ENCODE measurements at regions not wholly inside any gene's neighbourhood (a gene's known extent, or its start where the extent isn't known, plus 50 kb on each side); places are given as distances from the start of the nearest gene placed in this dataset.
"Not testable (repeated sequence)": the region's sequence is repeated elsewhere in the genome, so short reads cannot be mapped to it uniquely, and the experiment has no call there.

DNA sequence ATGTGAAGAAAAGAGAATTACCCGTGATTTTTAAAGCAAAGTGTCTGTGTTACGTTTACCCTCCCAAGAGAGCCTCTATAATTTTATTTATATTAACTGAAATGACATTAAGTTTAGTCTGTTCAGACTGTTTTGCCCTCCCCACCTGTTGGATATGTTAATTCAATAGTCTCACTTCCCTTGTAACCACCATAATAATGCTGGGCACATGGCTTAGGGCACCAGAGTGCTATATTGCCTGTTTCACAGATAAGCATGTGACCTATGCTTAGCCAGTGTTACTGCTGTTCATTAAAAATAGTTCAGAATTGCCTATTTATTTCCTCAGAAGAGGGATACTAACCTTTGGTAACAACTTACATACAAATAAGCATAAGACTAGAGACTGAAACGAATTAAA, 446.2 kb downstream of the FAT4 start:
- no peak for DNase-seq

DNA sequence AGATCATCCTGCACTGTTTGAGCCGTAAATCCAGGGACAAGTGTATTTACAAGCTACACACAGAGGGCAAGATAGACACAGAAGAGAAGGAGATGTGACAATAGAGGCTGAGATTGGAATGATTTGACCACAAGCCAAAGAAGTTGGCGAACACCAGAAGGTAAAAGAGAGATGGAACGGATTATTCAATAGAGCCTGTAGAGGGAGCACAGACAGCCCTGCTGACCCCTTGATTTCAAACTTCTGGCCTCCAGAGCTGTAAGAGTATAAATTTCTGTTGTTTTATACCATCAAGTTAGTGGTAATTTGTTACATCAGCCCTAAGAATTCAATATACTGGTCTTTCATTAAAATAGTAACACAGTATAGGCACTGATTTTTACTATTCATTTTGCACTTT, 447.8 kb downstream of the FAT4 start:
- no peak for DNase-seq

DNA sequence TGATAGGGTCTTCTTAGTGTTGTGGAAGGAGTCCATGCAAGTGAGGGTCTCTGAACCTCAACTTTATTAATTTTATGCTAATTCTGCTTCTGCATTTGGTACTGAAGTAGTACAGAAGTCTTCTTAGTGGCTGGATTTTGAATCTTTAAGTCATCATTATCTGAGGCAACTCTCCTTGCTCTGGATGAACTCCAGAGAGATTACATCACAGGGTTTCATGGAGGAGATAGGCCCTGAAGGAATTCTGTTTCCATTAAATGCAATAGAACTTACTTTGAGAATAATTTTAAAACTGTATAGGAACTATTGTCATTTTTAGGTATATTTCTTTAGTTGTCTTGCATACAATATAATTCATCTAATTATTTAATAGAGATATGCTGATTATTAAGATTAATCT, 451.2 kb downstream of the FAT4 start:
- no peak for DNase-seq

DNA sequence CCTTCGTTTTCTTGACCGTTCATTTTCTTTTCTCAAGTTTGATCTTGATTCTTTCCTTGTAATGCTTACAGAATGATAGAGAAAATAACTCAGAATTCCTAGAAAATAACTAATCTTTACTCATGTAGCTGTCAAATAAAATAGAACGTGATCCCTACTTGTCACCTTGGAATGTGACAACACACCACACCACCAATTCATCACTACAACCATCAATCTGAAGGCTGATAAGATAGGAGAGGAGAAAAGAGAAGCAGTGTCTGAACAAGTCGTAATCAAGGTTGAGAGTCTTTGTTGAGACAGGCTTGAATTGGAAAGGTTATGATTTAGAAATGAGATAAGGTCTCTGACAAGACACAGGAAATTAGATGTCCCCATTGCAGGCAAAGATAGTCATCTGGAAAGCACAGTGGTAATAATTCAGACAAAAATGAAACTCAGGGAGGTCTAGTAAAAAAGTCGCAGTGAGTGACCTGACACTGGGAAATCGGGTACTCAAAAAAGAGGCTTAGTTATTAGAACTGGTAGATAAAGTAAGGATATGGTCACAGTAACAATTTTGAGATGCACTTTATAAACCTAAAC, 456.2 kb downstream of the FAT4 start:
- no peak for DNase-seq

DNA sequence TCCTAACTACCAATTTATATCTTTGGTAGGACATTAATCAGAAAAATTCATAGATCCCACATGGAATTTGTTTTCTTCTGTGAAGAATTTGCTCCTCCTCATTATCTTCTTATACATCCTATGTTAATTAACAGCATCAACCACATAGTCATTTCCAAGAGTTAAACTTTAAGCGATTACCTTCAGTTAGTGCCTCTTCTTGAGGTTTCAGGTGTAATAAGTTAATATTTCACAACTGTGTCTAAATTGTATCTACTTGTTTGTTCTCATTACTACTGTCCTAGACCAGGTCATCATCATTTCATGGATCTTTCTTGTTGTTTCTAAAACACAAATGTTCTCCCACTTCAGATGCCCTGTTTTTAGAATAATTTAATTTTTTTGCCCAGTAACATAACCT, 457.9 kb downstream of the FAT4 start:
- DNase-seq, result no peak

DNA sequence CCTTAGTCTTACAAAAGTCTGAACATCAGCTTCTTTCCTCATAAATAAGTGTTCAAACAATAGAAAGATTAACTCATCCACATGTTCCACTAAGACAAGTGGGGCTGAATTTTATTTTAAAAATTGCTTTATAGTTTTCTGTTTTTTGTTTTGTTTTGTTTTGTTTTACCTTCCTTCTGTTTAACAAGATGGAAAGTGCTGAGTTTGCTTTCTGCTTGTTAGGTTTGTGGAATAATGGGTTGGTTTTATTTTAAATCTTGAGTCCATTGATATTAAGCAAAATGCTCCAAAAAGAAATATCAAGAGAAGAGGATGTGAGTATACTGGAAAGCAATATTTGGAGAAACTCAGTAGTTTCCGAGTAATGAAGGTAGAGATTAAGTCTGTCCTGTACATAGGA, 458.7 kb downstream of the FAT4 start:
- no peak for DNase-seq

DNA sequence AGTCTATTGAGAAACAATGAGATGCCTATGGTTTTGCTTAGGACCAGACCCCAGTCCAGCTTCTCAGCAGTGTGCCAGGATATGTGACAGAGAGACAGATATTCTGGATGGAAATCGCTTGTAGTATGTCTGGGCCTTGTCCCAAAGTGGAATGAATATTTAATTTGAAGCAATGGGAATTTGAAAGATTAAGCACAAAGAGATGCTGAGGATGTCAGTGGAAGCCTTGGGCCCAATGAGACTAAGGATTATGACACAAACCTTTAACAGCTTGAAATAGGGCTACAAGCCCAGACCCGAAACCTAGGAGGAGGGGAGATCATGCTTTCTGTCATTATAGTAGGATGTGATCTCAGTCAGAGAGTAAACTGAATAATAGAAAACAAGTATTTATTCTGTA, 459.2 kb downstream of the FAT4 start:
- DNase-seq, result no peak

DNA sequence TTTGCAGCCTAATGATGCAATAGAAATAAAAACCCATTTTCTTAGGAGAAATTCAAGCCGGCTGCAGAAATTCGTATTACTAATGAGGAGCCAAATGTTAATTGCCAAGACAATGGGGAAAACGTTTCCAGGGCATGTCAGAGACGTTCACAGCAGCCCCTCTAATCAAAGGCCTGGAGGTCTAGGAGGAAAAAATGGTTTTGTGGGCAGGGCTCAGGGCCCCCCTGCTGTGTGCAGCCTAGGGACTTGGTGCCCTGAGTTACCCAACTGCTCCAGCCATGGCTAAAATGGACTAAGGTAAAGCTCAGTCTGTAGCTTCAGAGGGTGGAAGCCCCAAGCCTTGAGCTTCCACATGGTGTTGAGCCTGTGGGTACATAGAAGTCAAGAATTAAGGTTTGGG, 461.4 kb downstream of the FAT4 start:
- DNase-seq, result no peak

DNA sequence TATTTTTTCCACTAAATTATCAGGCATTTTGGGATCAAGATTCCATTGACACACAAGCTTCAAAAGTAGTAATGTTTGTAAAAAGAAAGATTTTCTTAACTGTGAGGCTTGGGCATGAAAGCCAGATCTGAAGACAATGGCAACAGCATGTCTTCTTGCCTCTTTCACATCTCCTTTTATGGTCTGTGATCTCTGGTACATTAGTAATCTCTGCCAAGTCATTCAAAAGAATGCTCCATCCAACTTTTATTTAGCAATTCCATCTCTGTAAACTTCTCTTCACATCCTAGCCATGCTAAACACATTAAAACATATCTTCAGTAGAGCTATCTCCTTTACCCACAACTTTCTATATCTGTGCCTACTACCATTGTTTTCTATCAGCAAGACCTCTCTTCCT, 465.4 kb downstream of the FAT4 start:
- no peak for DNase-seq

DNA sequence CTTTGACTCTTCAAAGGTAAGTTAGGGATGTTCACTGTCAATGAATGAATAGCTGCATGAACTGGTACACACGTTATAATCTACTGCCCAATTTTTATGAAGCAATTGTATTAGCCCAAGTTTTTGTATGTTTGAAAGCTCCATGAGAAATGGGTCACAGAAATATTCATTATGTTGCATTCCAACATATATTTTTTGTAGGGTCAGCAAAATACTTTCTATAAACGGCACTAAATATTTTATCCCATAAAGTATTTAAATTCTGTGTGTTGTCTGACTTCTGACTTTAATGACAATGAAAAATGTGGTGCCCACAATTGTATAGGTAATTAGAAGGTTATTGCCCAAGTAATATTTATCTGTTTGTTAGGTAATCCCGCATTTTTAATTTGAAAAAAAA, 466.0 kb downstream of the FAT4 start:
- DNase-seq, result no peak

DNA sequence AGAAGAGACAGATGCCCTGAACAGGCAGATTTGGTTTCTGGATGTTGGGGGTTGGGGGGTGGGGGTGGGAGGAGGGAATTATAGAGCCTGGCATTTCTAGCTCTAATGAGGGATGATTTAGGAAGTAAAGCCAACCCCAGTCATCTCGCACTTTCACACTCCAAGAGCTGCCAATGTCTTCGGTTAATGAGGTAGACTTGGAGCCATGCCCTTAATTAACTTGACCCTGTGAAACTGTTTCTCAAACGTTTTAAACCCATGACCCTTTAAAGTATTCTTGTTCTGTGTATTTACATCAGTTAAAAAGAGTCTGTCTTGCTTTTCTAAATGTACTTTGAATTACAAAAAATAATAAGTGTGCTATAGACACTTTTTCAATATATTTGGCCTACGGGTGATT, 466.9 kb downstream of the FAT4 start:
- no peak for DNase-seq

DNA sequence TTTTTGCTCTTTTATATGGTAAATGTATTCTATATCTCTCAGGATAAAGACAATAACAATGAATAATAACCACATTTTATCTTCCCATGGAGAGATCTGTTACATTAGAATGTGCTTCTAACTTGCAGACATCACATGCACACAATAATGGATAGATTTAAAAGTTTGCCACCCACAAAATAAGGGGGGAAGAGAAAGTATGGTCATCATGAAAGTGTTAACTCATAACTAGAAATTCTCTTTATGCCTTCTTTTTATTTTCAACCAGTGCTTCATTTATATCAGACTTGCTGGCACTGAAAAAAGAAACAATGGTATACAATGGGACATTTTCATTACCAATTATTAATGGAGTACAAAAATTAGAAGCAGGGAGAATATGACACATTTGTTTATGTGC, 470.0 kb downstream of the FAT4 start:
- DNase-seq, result no peak

DNA sequence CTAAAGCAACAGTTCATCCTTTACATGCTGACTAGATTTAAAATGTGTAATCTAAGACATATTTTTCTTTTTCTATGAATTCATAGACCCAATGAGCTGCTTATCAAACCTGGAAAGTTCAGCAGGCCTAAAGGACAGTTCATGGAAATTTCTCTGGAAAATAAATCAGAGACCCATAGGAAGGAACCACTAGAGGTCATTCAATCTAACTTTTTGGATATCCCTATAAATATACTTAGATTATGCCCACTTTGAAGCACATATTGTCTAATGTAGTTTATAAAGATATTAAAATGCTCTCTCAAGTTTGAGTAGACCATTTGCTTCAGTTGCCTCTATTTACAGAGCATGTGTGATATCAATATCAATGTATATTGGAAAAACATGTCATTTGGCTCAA, 473.0 kb downstream of the FAT4 start:
- DNase-seq, result no peak

DNA sequence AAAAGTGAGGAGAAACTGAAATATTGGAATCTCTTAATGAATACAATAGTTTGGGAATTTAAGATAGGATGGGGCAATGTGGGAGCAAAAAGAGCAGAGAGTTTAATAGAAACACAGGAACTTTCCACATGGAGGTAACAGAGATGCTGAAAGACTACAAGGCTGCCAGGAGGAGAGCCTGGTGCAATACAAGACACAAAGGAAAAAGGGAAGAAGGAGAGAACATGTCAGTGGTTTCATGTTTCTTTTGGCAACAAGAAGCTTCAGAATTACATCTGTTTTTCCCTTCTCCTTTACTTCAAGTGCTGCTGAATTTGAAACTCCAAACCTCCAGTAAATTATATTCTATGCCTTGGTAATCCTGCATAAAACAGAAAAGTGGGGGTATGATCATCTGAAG, 474.3 kb downstream of the FAT4 start:
- no peak for DNase-seq

DNA sequence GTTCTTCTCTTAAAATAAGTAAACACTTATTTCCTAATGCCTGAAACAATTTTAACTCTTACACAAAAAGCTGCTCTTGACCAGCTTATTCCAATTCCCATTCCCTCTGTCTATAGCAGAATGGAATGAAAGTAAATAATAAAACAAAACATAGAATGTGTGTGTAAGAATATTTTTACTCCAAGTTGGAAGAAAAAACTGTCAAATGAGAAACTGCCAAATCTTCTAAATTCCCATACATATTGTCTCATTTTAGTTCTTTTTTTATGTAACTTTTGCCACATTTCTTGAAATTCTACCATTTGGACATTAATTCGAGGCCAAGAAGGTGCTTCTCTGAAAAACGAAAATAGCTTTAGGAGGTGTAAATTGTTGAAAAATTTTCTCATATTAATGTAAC, 477.1 kb downstream of the FAT4 start:
- DNase-seq, result no peak

DNA sequence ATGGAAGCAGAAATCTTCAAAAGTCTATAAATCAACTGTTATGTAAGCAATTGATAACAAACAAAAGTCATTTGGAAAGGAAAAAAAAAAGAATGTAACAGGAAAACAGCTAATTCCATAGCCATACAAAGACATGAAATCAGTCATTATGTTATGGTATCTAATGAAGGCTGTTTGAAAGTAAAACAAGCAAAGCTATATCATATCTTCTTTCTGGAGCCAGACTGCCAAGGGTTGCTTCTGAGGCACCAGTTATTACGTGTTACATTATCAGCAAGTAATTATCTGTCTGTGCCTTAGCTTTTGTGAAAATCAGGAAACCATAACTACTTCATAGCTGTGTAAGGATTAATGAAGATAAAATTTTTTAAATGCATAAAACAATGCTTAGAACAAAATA, 480.2 kb downstream of the FAT4 start:
- DNase-seq, result no peak

DNA sequence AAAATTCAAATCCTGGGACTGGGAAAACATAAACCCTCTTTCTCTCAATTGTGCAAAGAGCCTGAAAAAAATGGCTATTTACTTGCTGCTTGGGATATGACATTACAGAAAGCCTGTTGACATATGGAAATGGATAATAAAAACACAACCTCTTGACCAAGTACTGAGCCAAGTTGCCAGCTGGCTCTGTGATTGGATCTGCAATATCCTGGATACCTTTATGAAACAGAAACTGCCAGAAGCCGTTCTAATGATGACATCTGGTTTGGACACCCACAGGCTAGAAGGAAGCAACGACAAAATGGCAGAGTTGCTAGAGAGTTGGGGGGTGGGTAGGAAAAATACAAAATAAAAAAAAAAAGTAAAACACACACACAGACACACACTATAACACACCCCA, 481.4 kb downstream of the FAT4 start:
- DNase-seq, result no peak

DNA sequence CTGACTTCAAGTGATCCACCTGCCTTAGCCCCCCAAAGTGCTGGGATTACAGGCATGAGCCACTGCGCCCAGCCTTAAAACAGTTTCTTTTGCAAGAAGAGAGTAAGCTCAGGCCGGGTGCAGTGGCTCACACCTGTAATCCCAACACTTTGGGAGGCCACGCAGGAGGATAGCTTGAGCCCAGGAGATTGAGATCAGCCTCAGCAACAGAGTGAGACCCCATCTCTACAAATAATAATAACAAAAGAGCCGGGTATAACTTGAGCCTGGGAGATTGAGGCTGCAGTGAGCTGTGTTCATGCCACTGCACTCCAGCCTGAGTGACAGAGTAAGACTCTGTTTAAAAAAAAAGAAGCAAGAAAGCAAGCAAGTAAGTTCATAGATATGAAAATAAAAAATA, 482.9 kb downstream of the FAT4 start:
- not testable (repeated sequence) for DNase-seq

DNA sequence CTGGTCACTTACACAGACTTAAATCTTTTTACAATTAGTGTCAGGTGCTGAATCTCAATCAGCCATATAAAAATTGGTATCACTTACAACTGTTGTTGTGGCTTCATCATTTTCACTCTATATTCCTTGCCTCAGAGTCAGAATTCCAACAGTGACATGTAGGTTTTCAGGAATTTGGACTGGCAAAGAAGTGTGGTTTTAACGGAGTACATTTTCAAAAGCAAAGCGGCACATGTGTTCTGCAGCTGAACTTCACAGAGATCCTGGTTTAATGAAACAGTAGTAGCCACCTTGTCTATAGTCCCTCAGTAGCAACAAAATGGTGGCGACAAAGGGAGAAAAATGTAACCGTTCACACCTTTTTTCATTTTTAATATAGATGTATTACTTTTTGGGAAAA, 486.6 kb downstream of the FAT4 start:
- DNase-seq, result no peak

DNA sequence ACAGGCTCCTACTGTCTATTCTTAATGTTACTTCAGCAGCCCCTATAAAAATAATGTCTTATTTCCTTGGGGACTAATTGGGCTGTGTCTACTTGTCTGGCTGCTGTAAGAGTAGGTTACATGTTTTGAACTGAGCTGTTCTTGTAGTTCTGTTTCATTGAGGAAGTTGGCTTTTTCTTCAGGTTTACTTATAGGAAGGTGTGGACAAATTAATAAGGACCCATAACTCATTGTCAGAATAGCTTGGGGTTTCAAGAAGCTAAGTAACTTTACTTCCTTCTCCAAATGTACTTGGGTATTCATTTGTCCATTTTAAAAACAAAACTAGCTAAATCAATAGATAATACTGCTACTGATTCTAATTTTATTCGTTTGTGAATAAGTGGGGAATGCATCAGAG, 487.2 kb downstream of the FAT4 start:
- DNase-seq, result no peak

DNA sequence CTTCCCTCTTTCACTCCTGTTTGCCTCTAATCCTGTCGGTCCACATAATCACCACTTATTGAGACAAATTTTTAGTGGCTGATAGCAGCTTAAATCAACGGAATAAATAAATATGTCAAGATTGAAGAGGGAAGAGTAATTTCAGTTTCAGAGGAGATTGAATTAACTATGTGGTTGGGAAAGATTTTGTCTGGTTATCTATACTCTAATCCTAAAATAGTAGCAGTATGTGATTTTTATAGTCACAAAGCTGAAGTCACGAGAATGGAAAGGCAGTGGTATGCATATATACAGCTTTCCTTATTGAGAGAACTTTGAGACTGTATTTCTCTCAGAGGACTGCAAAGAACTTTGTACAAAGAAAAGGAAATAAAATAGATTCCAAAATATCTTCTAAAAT, 493.3 kb downstream of the FAT4 start:
- no peak for DNase-seq

DNA sequence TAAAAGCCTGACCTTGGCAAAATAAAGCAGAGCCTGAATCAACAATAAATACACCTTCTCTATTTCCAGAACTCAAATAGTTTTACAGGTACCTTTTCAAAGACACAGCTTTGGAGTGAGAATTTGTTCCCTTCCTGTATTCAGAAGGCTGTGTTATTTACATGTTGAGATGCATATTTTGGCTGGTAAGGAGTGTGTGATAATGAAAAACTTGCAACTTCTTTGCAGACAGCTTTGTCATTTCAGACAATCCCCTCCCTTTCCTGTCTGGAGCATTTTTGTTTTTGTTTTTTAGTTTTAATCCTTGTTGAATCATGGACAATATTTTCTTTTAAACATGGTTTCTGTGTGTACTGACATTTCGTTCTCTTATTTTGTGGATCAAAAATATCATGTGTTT, 493.8 kb downstream of the FAT4 start:
- no peak for DNase-seq

DNA sequence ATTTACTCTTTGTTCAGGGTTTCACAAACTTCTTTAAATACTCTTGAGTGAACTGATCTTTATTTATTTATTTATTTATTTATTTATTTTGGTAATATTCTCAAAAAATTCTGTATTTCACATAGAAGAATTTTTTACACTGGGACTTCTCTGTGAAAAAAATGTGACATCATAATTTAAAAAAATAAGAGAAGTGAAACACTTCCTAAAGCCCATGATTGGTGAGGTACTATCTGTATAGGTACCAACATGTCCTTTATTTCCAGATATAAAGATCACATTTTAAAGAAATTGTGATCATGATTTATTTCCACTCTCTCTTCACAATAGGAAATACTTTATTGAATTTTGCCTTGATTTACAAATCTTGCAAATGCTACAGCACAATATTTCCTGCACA, 497.1 kb downstream of the FAT4 start:
- no peak for DNase-seq

DNA sequence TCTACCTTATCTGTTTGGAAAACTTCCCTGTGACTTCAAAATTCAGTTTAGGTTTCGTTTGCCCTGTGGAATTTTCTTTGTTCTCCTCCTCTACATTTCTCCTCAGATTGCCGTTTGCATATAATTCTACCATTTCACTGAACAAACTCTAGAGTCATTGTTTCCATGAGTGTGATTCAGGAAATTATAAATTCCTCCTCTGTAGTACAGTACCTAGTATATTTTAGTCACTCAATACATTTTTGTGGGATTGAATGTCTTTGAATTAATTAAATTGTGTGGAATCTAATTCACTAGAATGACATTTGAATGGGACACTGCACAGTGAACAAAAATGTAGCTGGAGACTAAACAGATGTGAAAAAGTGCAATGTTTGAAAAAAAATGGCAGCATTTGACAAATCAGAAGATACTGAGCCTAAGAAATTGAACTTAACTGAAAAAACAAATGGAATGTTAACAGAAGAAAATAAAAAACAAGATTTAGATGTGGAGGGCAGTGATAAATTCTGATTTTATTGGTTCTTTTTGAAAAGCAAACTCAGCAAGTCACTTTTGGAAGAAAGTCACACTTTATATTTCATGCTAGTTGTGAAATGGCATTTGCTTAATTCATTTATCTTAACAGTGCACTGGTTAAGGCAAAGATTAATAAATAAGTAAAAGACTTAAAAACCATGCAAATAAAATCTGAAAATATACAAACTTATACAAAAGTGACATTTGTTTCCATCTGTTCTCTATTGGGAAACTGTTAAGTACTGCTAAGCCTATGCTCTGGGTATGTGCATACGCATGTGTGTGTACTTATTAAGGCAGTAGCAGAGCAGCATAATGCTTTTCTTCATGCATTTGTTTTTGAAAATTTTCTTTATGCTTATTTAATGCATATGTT, 512.3 kb downstream of the FAT4 start:
- DNase-seq, result no peak

DNA sequence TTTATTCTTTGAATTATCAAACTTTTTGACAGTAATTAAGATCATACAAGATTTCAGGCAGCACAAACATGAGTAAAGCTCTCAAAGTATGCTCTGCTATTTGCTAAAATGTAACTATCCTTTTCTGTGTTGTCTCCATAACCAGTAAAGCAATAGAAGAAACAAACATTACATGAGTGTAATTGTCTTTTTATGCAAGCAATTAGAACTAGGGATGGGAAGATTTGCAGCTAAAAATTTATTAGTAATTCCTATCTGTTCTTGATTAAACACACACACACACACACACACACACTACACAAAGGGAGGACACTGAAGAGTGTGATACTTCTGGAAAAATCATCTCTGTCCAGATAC, 512.9 kb downstream of the FAT4 start:
- no peak for DNase-seq

All from NCI-H748 treated with DMSO at 0.1 percent for 48 hours (cell line).